K562 (cell line): ENCODE measurements at regions not wholly inside any gene's neighbourhood (a gene's known extent, or its start where the extent isn't known, plus 50 kb on each side); places are given as distances from the start of the nearest gene placed in this dataset.

Experiments
- ATAC-seq: fragments of 200-7000 bp; cut with Tn5 transposase; 3 replicates; pipeline ENCODE4 v1.9.1; 2020; ENCODE audit warnings: moderate library complexity
- BruUV-seq: library from RNA; stranded (reverse); fragments of 400-500 nt; replicated peaks from 2 replicates; lab custom pipeline; 2021; lab: Mats Ljungman, UMichigan
- CTCF ChIA-PET: fragments of 300-600 bp; formaldehyde crosslinking; extraction: SDS; loops from one replicate; lab custom pipeline; 2021; ENCODE audit warnings: low intra/inter-chr PET ratio; lab: Yijun Ruan, JAX
- POLR2A ChIA-PET: fragments of 300-600, 350-650 bp; sonication (Branson Sonifier 250); formaldehyde crosslinking; extraction: SDS; loops from one replicate; lab custom pipeline; 2021; ENCODE audit warnings: antibody characterized with exemption, inconsistent platforms; lab: Yijun Ruan, JAX
- DNase-seq, 4 experiments: peaks; one replicate each; pipeline versions ENCODE4 v3.0.0 to v3.0.0-alpha.2; 2011 to 2018; ENCODE audit warnings: low spot score in 3 of 4, mixed read lengths in 3 of 4; ENCODE audit errors: extremely low read depth in 1 of 4
- FAIRE-seq: peaks from 2 replicates; lab custom pipeline; 2011; peaks lifted over from hg19 to GRCh38; lab: Jason Lieb, UNC
- H2AFZ ChIP-seq: 2 replicates; pipeline ENCODE4 v1.6.0; 2011; ENCODE audit warnings: low read depth, low read length, control low read depth, inconsistent platforms
- H3K27ac ChIP-seq: fragments of 200-600 bp; 3 replicates; pipeline ENCODE4 v1.8.0; 2011; ENCODE audit warnings: low read depth, mild to moderate bottlenecking, control low read depth, inconsistent platforms, low read length, moderate library complexity, mixed read lengths; ENCODE audit errors: extremely low read depth
- H3K27me3 ChIP-seq, 2 experiments: fragments of 300-600 bp in 1 of 2; 2 replicates in 1 of 2; 3 replicates in 1 of 2; pipeline versions ENCODE4 v1.6.0 to v1.8.0; 2011; ENCODE audit warnings: inconsistent platforms in 2 of 2, low read length in 2 of 2, mild to moderate bottlenecking in 1 of 2, mixed read lengths in 1 of 2, moderate library complexity in 1 of 2; ENCODE audit not compliant: control insufficient read depth in 2 of 2, insufficient read depth in 2 of 2
- H3K36me3 ChIP-seq: fragments of 300-600 bp; 3 replicates; pipeline ENCODE4 v1.8.0; 2011; ENCODE audit warnings: mild to moderate bottlenecking, low read length, inconsistent platforms; ENCODE audit not compliant: control insufficient read depth, insufficient read depth
- H3K4me1 ChIP-seq, 2 experiments: fragments of 200-600 bp in 1 of 2; replicated peaks in 1 of 2; 2 replicates in 1 of 2; 3 replicates in 1 of 2; pipeline versions ENCODE4 v1.5.1 to v1.8.0; 2011; ENCODE audit warnings: inconsistent platforms in 2 of 2, low read length in 2 of 2, mild to moderate bottlenecking in 1 of 2, mixed read lengths in 1 of 2, moderate library complexity in 1 of 2; ENCODE audit not compliant: control insufficient read depth in 2 of 2, insufficient read depth in 2 of 2
- H3K4me2 ChIP-seq: 2 replicates; pipeline ENCODE4 v1.6.1; 2011; ENCODE audit warnings: low read length, control low read depth, inconsistent platforms, mixed read lengths; ENCODE audit not compliant: insufficient read depth
- H3K4me3 ChIP-seq: fragments of 200-600 bp; sonication (generic), shearing (Covaris generic); 2 replicates; pipeline ENCODE4 v1.5.1; 2016; ENCODE audit warnings: control low read depth, inconsistent platforms
- H3K79me2 ChIP-seq: fragments of 200-600 bp; 3 replicates; pipeline ENCODE4 v1.8.0; 2011; ENCODE audit warnings: low read length, inconsistent platforms; ENCODE audit not compliant: control insufficient read depth, insufficient read depth
- H3K9ac ChIP-seq, 2 experiments: 2 replicates each; pipeline versions ENCODE4 v1.6.0 to v1.6.1; 2011; ENCODE audit warnings: low read depth in 2 of 2, low read length in 2 of 2, control low read depth in 1 of 2, inconsistent platforms in 1 of 2, mild to moderate bottlenecking in 1 of 2, mixed read lengths in 1 of 2; ENCODE audit not compliant: insufficient read depth in 1 of 2
- H3K9me1 ChIP-seq: one replicate; pipeline ENCODE4 v1.6.0; 2011; ENCODE audit warnings: inconsistent platforms, mild to moderate bottlenecking, low read length, moderate library complexity; ENCODE audit not compliant: control insufficient read depth, insufficient read depth
- H3K9me3 ChIP-seq: replicated peaks from 2 replicates; pipeline ENCODE4 v1.5.1; 2011; ENCODE audit warnings: low read depth, low read length, inconsistent platforms; ENCODE audit not compliant: control insufficient read depth, insufficient read depth
- H4K20me1 ChIP-seq: replicated peaks from 2 replicates; pipeline ENCODE4 v1.6.1; 2011; ENCODE audit warnings: low read length, inconsistent platforms, mixed read lengths; ENCODE audit not compliant: control insufficient read depth, insufficient read depth
- IRF2 ChIP-seq: sonication (generic); formaldehyde crosslinking; IDR thresholded peaks from 2 replicates; pipeline ENCODE4 v1.8.1; 2022; ENCODE audit warnings: mild to moderate bottlenecking, missing genetic modification reagents
- KAT2B ChIP-seq: IDR thresholded peaks from one replicate; pipeline ENCODE4 v1.6.1; 2012; ENCODE audit warnings: low read depth, mild to moderate bottlenecking, control low read depth, inconsistent platforms, low read length, moderate library complexity
- MBD2 ChIP-seq: sonication (generic); IDR thresholded peaks from 2 replicates; pipeline ENCODE4 v1.6.1; 2016; ENCODE audit warnings: low read depth, borderline replicate concordance
- NEUROD1 ChIP-seq: fragments of 150-350 bp; IDR thresholded peaks from 2 replicates; pipeline ENCODE4 v1.6.1; 2014; ENCODE audit warnings: borderline replicate concordance, low read length, low read depth; ENCODE audit not compliant: partially characterized antibody
- POLR3G ChIP-seq: IDR thresholded peaks from 2 replicates; pipeline ENCODE4 v1.6.1; 2011; ENCODE audit not compliant: insufficient read length, insufficient replicate concordance; ENCODE audit errors: extremely low read depth
- RFX7 ChIP-seq: fragments of 250-450 bp; sonication (Bioruptor Pico); IDR thresholded peaks from 2 replicates; pipeline ENCODE4 v1.5.1; 2021; ENCODE audit warnings: mild to moderate bottlenecking
- TCF7L2 ChIP-seq: fragments of 150-350 bp; IDR thresholded peaks from 2 replicates; pipeline ENCODE4 v1.6.1; 2016; ENCODE audit warnings: low read depth, mild to moderate bottlenecking, low read length, moderate library complexity
- ZNF785 ChIP-seq: fragments of 250-450 bp; sonication (Bioruptor Pico); IDR thresholded peaks from 2 replicates; pipeline ENCODE4 v1.4.0; 2020; ENCODE audit warnings: mild to moderate bottlenecking
- WGBS: fragments of 100-300 bp; shearing (Covaris generic); methylation state at CpG from one replicate; pipeline ENCODE4 v1.1.6; 2016; ENCODE audit warnings: low coverage, mixed read lengths; ENCODE audit not compliant: insufficient coverage; ENCODE audit errors: missing lambda C conversion rate; 5-methylcytosine and 5-hydroxymethylcytosine counted together
- in situ Hi-C: fragments of 300-500 bp; cut with MboI; formaldehyde crosslinking; loops from 4 replicates; pipeline ENCODE4 v1.15.0; 2018; ENCODE audit warnings: inconsistent platforms, mixed read lengths
- intact Hi-C: fragments of 100-400 bp; cut with micrococcal nuclease; formaldehyde crosslinking; loops from 2 replicates; pipeline ENCODE4 v1.14.2; 2022
- TF ChIP-seq, protein P1 (sequence below): sonication (generic); formaldehyde crosslinking; IDR thresholded peaks from 2 replicates; pipeline ENCODE4 v1.4.0; 2020; ENCODE audit warnings: mild to moderate bottlenecking, missing genetic modification reagents
- TF ChIP-seq, protein P2 (sequence below): fragments of 150-350 bp; IDR thresholded peaks from 2 replicates; pipeline ENCODE4 v1.6.1; 2014; ENCODE audit warnings: low read depth, mild to moderate bottlenecking, low read length, borderline replicate concordance
- TF ChIP-seq, protein P3 (sequence below): sonication (generic); formaldehyde crosslinking; IDR thresholded peaks from 2 replicates; pipeline ENCODE4 v1.8.0; 2023; ENCODE audit warnings: mild to moderate bottlenecking, missing genetic modification reagents

DNA sequence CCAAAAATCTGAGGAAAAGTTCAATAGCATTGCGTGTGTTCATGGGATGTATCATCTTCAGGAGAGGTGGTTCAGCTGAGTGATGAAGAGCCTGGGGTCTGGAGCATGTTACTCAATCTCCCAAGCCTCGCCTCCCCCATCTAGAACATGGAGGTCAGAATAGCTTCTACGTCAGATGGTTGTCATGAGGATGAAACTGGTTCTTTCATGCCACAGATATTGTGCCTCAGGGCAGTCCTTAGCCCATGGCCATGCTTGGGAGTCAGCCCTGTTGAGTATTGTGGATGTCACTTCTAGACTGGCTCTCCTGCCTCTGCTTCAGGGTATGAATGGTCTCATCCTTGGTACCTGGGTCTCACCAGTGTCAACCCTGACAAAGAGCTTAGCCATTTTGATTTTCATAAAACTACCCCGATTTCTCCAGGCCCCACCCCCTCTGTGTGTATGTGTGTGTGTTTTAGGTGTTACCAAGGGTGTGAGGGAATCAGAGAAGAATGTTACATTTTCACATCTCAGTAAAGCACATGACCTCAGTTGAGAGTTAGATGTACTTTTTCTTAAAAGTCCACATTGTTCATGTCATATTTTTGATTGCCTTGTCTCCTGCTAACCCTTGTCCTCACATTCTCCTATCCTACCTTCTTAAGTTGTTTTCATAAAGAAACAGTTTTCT is 97.8 kb upstream of the CD180 start:
- ATAC-seq, result no peak
- H4K20me1 ChIP-seq, result no peaks in the 10 kb centered on the region
- H3K27me3 ChIP-seq, result no peaks in the 10 kb centered on the region
- in situ Hi-C loops, result no loop called here
- FAIRE-seq, result no peak
- no peak overlapping the region for H3K9ac ChIP-seq
- H3K9me3 ChIP-seq, result no peaks in the 10 kb centered on the region
- no peaks in the 10 kb centered on the region for H3K79me2 ChIP-seq
- no peaks in the 10 kb centered on the region for H3K4me1 ChIP-seq
- TF ChIP-seq, protein P1, sequence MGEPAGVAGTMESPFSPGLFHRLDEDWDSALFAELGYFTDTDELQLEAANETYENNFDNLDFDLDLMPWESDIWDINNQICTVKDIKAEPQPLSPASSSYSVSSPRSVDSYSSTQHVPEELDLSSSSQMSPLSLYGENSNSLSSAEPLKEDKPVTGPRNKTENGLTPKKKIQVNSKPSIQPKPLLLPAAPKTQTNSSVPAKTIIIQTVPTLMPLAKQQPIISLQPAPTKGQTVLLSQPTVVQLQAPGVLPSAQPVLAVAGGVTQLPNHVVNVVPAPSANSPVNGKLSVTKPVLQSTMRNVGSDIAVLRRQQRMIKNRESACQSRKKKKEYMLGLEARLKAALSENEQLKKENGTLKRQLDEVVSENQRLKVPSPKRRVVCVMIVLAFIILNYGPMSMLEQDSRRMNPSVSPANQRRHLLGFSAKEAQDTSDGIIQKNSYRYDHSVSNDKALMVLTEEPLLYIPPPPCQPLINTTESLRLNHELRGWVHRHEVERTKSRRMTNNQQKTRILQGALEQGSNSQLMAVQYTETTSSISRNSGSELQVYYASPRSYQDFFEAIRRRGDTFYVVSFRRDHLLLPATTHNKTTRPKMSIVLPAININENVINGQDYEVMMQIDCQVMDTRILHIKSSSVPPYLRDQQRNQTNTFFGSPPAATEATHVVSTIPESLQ (CRISPR knock-in tag), result no peak
- no peak for TF ChIP-seq RFX7 (CRISPR knock-in tag)
- TF ChIP-seq IRF2, result no peak
- TF ChIP-seq, protein P2, sequence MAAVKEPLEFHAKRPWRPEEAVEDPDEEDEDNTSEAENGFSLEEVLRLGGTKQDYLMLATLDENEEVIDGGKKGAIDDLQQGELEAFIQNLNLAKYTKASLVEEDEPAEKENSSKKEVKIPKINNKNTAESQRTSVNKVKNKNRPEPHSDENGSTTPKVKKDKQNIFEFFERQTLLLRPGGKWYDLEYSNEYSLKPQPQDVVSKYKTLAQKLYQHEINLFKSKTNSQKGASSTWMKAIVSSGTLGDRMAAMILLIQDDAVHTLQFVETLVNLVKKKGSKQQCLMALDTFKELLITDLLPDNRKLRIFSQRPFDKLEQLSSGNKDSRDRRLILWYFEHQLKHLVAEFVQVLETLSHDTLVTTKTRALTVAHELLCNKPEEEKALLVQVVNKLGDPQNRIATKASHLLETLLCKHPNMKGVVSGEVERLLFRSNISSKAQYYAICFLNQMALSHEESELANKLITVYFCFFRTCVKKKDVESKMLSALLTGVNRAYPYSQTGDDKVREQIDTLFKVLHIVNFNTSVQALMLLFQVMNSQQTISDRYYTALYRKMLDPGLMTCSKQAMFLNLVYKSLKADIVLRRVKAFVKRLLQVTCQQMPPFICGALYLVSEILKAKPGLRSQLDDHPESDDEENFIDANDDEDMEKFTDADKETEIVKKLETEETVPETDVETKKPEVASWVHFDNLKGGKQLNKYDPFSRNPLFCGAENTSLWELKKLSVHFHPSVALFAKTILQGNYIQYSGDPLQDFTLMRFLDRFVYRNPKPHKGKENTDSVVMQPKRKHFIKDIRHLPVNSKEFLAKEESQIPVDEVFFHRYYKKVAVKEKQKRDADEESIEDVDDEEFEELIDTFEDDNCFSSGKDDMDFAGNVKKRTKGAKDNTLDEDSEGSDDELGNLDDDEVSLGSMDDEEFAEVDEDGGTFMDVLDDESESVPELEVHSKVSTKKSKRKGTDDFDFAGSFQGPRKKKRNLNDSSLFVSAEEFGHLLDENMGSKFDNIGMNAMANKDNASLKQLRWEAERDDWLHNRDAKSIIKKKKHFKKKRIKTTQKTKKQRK, result no peak
- no peak for TF ChIP-seq KAT2B
- no peak for TF ChIP-seq MBD2
- TF ChIP-seq POLR3G, result no peak
- TF ChIP-seq ZNF785 (CRISPR knock-in tag), result no peak
- TF ChIP-seq, protein P3, sequence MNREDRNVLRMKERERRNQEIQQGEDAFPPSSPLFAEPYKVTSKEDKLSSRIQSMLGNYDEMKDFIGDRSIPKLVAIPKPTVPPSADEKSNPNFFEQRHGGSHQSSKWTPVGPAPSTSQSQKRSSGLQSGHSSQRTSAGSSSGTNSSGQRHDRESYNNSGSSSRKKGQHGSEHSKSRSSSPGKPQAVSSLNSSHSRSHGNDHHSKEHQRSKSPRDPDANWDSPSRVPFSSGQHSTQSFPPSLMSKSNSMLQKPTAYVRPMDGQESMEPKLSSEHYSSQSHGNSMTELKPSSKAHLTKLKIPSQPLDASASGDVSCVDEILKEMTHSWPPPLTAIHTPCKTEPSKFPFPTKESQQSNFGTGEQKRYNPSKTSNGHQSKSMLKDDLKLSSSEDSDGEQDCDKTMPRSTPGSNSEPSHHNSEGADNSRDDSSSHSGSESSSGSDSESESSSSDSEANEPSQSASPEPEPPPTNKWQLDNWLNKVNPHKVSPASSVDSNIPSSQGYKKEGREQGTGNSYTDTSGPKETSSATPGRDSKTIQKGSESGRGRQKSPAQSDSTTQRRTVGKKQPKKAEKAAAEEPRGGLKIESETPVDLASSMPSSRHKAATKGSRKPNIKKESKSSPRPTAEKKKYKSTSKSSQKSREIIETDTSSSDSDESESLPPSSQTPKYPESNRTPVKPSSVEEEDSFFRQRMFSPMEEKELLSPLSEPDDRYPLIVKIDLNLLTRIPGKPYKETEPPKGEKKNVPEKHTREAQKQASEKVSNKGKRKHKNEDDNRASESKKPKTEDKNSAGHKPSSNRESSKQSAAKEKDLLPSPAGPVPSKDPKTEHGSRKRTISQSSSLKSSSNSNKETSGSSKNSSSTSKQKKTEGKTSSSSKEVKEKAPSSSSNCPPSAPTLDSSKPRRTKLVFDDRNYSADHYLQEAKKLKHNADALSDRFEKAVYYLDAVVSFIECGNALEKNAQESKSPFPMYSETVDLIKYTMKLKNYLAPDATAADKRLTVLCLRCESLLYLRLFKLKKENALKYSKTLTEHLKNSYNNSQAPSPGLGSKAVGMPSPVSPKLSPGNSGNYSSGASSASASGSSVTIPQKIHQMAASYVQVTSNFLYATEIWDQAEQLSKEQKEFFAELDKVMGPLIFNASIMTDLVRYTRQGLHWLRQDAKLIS (CRISPR knock-in tag), result no peak
- no peak for TF ChIP-seq TCF7L2
- TF ChIP-seq NEUROD1, result no peak
- TF ChIP-seq, all 486 proteins: peak for 0
- no peaks in the 10 kb centered on the region for H3K9me1 ChIP-seq
- no peak overlapping the region for H2AFZ ChIP-seq
- 0% methylated on average over 4 of the region's 4 CpGs for WGBS
- no peak overlapping the region for H3K4me2 ChIP-seq
- intact Hi-C loops, result no loop called here
- ChIA-PET CTCF (no interaction called here), POLR2A (interaction anchor here (0.6 kb wide), 1 partner anchor 9 kb away, joined by 4 read pairs; no protein-coding TSS in a partner anchor)
- H3K27ac ChIP-seq, result no peak overlapping the region
- H3K36me3 ChIP-seq, result no peaks in the 10 kb centered on the region
- DNase-seq, result no peak
- BruUV-seq, result no TSS peak
- H3K4me3 ChIP-seq, result no peak overlapping the region
